OCI-LY7 (cell line): ENCODE measurements at regions not wholly inside any gene's neighbourhood (a gene's known extent, or its start where the extent isn't known, plus 50 kb on each side); places are given as distances from the start of the nearest gene placed in this dataset.

Experiments
- EZH2phosphoT487 ChIP-seq: fragments of 200-600 bp; sonication (generic); IDR thresholded peaks from 2 replicates; pipeline ENCODE4 v1.6.1; 2018; ENCODE audit warnings: low read depth, borderline replicate concordance, mild to moderate bottlenecking, mixed run types, antibody characterized with exemption, low read length, moderate library complexity, mixed read lengths
- TF ChIP-seq, protein P1 (sequence below): fragments of 200-600 bp; sonication (generic); conservative IDR thresholded peaks from 2 replicates; pipeline ENCODE4 v1.5.1; 2014; ENCODE audit warnings: mild to moderate bottlenecking, antibody characterized with exemption, low read length, moderate library complexity, mixed read lengths

GRCh38 chr11:11755871-11756270 is 85.9 kb upstream of the USP47 start:
- TF ChIP-seq, protein P1, sequence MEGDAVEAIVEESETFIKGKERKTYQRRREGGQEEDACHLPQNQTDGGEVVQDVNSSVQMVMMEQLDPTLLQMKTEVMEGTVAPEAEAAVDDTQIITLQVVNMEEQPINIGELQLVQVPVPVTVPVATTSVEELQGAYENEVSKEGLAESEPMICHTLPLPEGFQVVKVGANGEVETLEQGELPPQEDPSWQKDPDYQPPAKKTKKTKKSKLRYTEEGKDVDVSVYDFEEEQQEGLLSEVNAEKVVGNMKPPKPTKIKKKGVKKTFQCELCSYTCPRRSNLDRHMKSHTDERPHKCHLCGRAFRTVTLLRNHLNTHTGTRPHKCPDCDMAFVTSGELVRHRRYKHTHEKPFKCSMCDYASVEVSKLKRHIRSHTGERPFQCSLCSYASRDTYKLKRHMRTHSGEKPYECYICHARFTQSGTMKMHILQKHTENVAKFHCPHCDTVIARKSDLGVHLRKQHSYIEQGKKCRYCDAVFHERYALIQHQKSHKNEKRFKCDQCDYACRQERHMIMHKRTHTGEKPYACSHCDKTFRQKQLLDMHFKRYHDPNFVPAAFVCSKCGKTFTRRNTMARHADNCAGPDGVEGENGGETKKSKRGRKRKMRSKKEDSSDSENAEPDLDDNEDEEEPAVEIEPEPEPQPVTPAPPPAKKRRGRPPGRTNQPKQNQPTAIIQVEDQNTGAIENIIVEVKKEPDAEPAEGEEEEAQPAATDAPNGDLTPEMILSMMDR, result no peak
- no peak for TF ChIP-seq EZH2phosphoT487
